Neuronal stem cell (in vitro differentiated cells): ENCODE measurements at regions not wholly inside any gene's neighbourhood (a gene's known extent, or its start where the extent isn't known, plus 50 kb on each side); places are given as distances from the start of the nearest gene placed in this dataset.
A peak's percentile ranks its signal among the peaks of the same experiment; 100 is the strongest.

Experiments used
- DNase-seq: peaks from one replicate; pipeline ENCODE4 v3.0.0-alpha.2; 2013; ENCODE audit warnings: low spot score
- H2AFZ ChIP-seq: one replicate; pipeline ENCODE4 v1.6.1; 2013; ENCODE audit warnings: mild to moderate bottlenecking, low read length, inconsistent platforms
- H2AK5ac ChIP-seq: 2 replicates; pipeline ENCODE4 v1.6.1; 2013; ENCODE audit warnings: low read depth, mild to moderate bottlenecking, inconsistent platforms, low read length, moderate library complexity, mixed read lengths
- H2BK120ac ChIP-seq: 2 replicates; pipeline ENCODE4 v1.6.1; 2013; ENCODE audit warnings: low read depth, mild to moderate bottlenecking, inconsistent platforms, low read length, moderate library complexity, mixed read lengths
- H2BK12ac ChIP-seq: one replicate; pipeline ENCODE4 v1.6.1; 2013; ENCODE audit warnings: low read length, inconsistent platforms
- H2BK15ac ChIP-seq: 2 replicates; pipeline ENCODE4 v1.6.1; 2013; ENCODE audit warnings: mild to moderate bottlenecking, low read length, inconsistent platforms, mixed read lengths
- H2BK5ac ChIP-seq: one replicate; pipeline ENCODE4 v1.6.1; 2013; ENCODE audit warnings: inconsistent platforms, mild to moderate bottlenecking, low read length, moderate library complexity
- H3K14ac ChIP-seq: one replicate; pipeline ENCODE4 v1.6.1; 2013; ENCODE audit warnings: low read length, inconsistent platforms
- H3K18ac ChIP-seq: 2 replicates; pipeline ENCODE4 v1.6.1; 2013; ENCODE audit warnings: low read length, inconsistent platforms
- H3K23ac ChIP-seq: 2 replicates; pipeline ENCODE4 v1.6.1; 2013; ENCODE audit warnings: low read depth, mild to moderate bottlenecking, mixed read lengths, low read length, inconsistent platforms; ENCODE audit not compliant: poor library complexity
- H3K27ac ChIP-seq: replicated peaks from 3 replicates; pipeline ENCODE4 v1.5.1; 2013; ENCODE audit warnings: low read length, inconsistent platforms
- H3K27me3 ChIP-seq, 3 experiments: 2 replicates each; pipeline ENCODE4 v1.6.1; 2013; ENCODE audit warnings: low read length in 3 of 3, mild to moderate bottlenecking in 2 of 3, inconsistent platforms in 1 of 3, low read depth in 1 of 3, mixed read lengths in 1 of 3, moderate library complexity in 1 of 3; ENCODE audit not compliant: control insufficient read depth in 3 of 3, insufficient read depth in 3 of 3
- H3K36me3 ChIP-seq, 2 donors: replicated peaks in 1 of 2; 2 replicates each; pipeline ENCODE4 v1.6.1; 2013; ENCODE audit warnings: low read length in 2 of 2; ENCODE audit not compliant: control insufficient read depth in 2 of 2, insufficient read depth in 2 of 2
- H3K4ac ChIP-seq: 2 replicates; pipeline ENCODE4 v1.6.1; 2013; ENCODE audit warnings: inconsistent platforms, mild to moderate bottlenecking, low read length, moderate library complexity
- H3K4me1 ChIP-seq, 2 donors: 1 replicate in 1 of 2; 2 replicates in 1 of 2; pipeline ENCODE4 v1.6.1; 2013; ENCODE audit warnings: low read length in 2 of 2, low read depth in 1 of 2; ENCODE audit not compliant: control insufficient read depth in 2 of 2, insufficient read depth in 1 of 2
- H3K4me2 ChIP-seq: one replicate; pipeline ENCODE4 v1.6.1; 2013; ENCODE audit warnings: mild to moderate bottlenecking, low read length, inconsistent platforms; ENCODE audit not compliant: insufficient read depth, poor library complexity, severe bottlenecking
- H3K4me3 ChIP-seq, 2 donors: 2 replicates each; pipeline ENCODE4 v1.5.1; 2013; ENCODE audit warnings: low read length in 2 of 2, mild to moderate bottlenecking in 2 of 2, inconsistent platforms in 1 of 2, moderate library complexity in 1 of 2
- H3K79me1 ChIP-seq: one replicate; pipeline ENCODE4 v1.6.1; 2013; ENCODE audit warnings: low read depth, mild to moderate bottlenecking, inconsistent platforms, low read length, moderate library complexity
- H3K9ac ChIP-seq: one replicate; pipeline ENCODE4 v1.6.1; 2013; ENCODE audit warnings: mild to moderate bottlenecking, low read depth, low read length, inconsistent platforms; ENCODE audit not compliant: poor library complexity
- H3K9me3 ChIP-seq, 2 donors: replicated peaks in 1 of 2; 2 replicates each; pipeline versions ENCODE3 to v1.6.1; 2013; ENCODE audit warnings: low read length in 2 of 2, mild to moderate bottlenecking in 2 of 2, inconsistent platforms in 1 of 2, low read depth in 1 of 2, mixed read lengths in 1 of 2, moderate library complexity in 1 of 2; ENCODE audit not compliant: control insufficient read depth in 2 of 2, insufficient read depth in 1 of 2
- H4K8ac ChIP-seq: one replicate; pipeline ENCODE4 v1.6.1; 2013; ENCODE audit warnings: low read depth, mild to moderate bottlenecking, inconsistent platforms, low read length, moderate library complexity
- H4K91ac ChIP-seq: one replicate; pipeline ENCODE4 v1.6.1; 2013; ENCODE audit warnings: low read length, low read depth, mild to moderate bottlenecking, inconsistent platforms; ENCODE audit not compliant: poor library complexity
- WGBS, 2 donors: extraction: QIAGEN DNeasy Blood & Tissue Kit; methylation state at CpG; one replicate each; pipeline ENCODE4 v1.1.7; 2013; ENCODE audit warnings: missing lambda C conversion rate in 2 of 2, mixed read lengths in 1 of 2; ENCODE audit not compliant: insufficient read length in 2 of 2, insufficient replicate concordance in 1 of 2; ENCODE audit errors: extremely low coverage in 2 of 2; 5-methylcytosine and 5-hydroxymethylcytosine counted together

GRCh38 chr1:30641572-30642353 lies 81.6 kb downstream of the MATN1 start:
- no peak overlapping the region for H3K9ac ChIP-seq

GRCh38 chr1:30639881-30640452 lies 83.4 kb downstream of the MATN1 start:
- Histone ChIP-seq H4K8ac (no peak overlapping the region), H3K14ac (peak overlapping the region; percentile 56)

More at GRCh38 chr1:30641572-30642353, 81.6 kb downstream of the MATN1 start:
- no peaks in the 10 kb centered on the region for H3K4me1 ChIP-seq
- no peak overlapping the region for H2AFZ ChIP-seq
- H3K27ac ChIP-seq = no peak overlapping the region
- H3K27me3 ChIP-seq = peaks cover 0 to 33% (median 0%) of the 10 kb centered on the region in 3 experiments
- H2AK5ac ChIP-seq = no peak overlapping the region
- no peak overlapping the region for H3K4me3 ChIP-seq
- no peak for DNase-seq
- no peak overlapping the region for H2BK120ac ChIP-seq
- no peak overlapping the region for H3K4ac ChIP-seq
- H3K23ac ChIP-seq = no peak overlapping the region
- H4K8ac ChIP-seq = no peak overlapping the region
- H3K9me3 ChIP-seq = no peaks in the 10 kb centered on the region
- H3K4me2 ChIP-seq = no peak overlapping the region
- no peak overlapping the region for H2BK15ac ChIP-seq
- no peak overlapping the region for H4K91ac ChIP-seq
- H2BK5ac ChIP-seq = no peak overlapping the region
- peak overlapping the region; percentile 13 for H3K18ac ChIP-seq
- H3K36me3 ChIP-seq = no peaks in the 10 kb centered on the region
- H3K79me1 ChIP-seq = no peaks in the 10 kb centered on the region
- H2BK12ac ChIP-seq = no peak overlapping the region
- WGBS, 2 donors = no CpG with 5 or more reads among the region's 13 CpGs
- no peak overlapping the region for H3K14ac ChIP-seq

DNA sequence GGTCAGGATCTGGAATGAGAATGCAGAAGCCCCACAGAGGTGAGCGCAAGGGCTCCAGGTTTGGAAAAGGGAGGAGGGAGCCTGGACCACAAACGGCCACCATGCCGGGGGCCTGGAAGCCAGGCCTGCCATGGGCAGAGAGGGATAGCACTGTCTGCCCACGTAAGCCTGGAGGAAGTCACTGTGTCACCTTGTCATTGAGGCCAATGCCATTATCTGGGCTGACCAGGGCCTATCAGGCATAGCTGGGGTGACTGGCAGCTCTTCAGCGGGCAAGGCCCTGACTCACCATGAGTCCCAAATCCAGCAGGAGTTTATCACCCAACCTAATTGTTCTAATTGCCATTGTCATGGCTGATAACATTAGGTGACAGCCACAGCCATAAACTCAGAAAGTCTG lies 84.6 kb downstream of the MATN1 start:
- Histone ChIP-seq H4K8ac (no peak overlapping the region), H3K4me3 (no peak overlapping the region), H3K27me3 (peaks cover 0 to 28% (median 0%) of the 10 kb centered on the region in 3 experiments), H3K79me1 (no peaks in the 10 kb centered on the region), H2AFZ (no peak overlapping the region), H3K27ac (no peak overlapping the region), H2AK5ac (no peak overlapping the region), H3K18ac (no peak overlapping the region), H2BK12ac (no peak overlapping the region), H3K4me2 (no peak overlapping the region), H2BK15ac (no peak overlapping the region), H3K36me3 (no peaks in the 10 kb centered on the region), H2BK5ac (no peak overlapping the region), H3K23ac (no peak overlapping the region), H3K4ac (no peak overlapping the region), H4K91ac (no peak overlapping the region), H3K14ac (no peak overlapping the region), H2BK120ac (no peak overlapping the region), H3K9ac (no peak overlapping the region), H3K4me1 (peaks cover 0 to 3% of the 10 kb centered on the region in 2 donors), H3K9me3 (no peaks in the 10 kb centered on the region)
- WGBS, 2 donors = no CpG with 5 or more reads among the region's 5 CpGs
- DNase-seq = no peak

More at GRCh38 chr1:30639881-30640452, 83.4 kb downstream of the MATN1 start:
- Histone ChIP-seq H4K91ac (no peak overlapping the region), H3K4me3 (no peak overlapping the region), H3K4me2 (no peak overlapping the region), H3K4ac (no peak overlapping the region), H2BK5ac (no peak overlapping the region), H2BK12ac (no peak overlapping the region), H3K27me3 (peaks cover 0 to 33% (median 0%) of the 10 kb centered on the region in 3 experiments), H2AK5ac (no peak overlapping the region), H3K79me1 (no peaks in the 10 kb centered on the region), H2BK15ac (no peak overlapping the region), H3K9ac (no peak overlapping the region), H3K36me3 (no peaks in the 10 kb centered on the region), H3K9me3 (no peaks in the 10 kb centered on the region), H2AFZ (no peak overlapping the region), H3K23ac (no peak overlapping the region), H3K18ac (no peak overlapping the region), H2BK120ac (no peak overlapping the region), H3K4me1 (no peaks in the 10 kb centered on the region), H3K27ac (no peak overlapping the region)
- WGBS, 2 donors = no CpG with 5 or more reads among the region's 13 CpGs
- no peak for DNase-seq

DNA sequence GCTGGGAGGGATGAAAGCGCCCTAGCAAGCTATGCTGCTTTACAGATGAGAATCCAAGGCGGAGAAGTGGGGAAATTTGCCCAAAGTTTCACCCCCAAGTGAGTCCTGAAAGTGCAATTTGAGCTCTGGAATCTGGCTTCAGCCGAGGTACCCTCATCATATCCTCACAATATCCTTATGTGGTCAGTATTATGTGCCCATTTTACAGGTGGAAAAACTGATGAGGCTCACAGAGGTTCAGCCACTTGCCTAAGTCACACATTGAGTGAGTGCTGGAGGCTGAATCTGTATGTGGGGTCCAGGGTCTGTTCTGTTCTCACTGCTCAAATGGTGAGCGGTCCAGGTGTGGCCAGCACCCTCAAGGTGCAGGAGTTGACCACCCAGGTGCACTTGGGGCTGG lies 85.3 kb downstream of the MATN1 start:
- H4K8ac ChIP-seq = no peak overlapping the region
- H3K9me3 ChIP-seq = no peaks in the 10 kb centered on the region
- H2BK15ac ChIP-seq = no peak overlapping the region
- no peak for DNase-seq
- no peak overlapping the region for H3K23ac ChIP-seq
- H3K4me2 ChIP-seq = no peak overlapping the region
- H2BK12ac ChIP-seq = no peak overlapping the region
- no CpG with 5 or more reads among the region's 4 CpGs for WGBS, 2 donors
- H4K91ac ChIP-seq = no peak overlapping the region
- H3K18ac ChIP-seq = no peak overlapping the region
- H2AK5ac ChIP-seq = no peak overlapping the region
- H2BK5ac ChIP-seq = no peak overlapping the region
- no peak overlapping the region for H3K14ac ChIP-seq
- H3K36me3 ChIP-seq = no peaks in the 10 kb centered on the region
- no peaks in the 10 kb centered on the region for H3K79me1 ChIP-seq
- no peak overlapping the region for H3K4ac ChIP-seq
- peaks cover 0 to 3% of the 10 kb centered on the region in 2 donors for H3K4me1 ChIP-seq
- H2BK120ac ChIP-seq = no peak overlapping the region
- peak overlapping the region; percentile 18 for H3K9ac ChIP-seq
- no peak overlapping the region for H3K4me3 ChIP-seq
- H3K27ac ChIP-seq = no peak overlapping the region
- H3K27me3 ChIP-seq = peaks cover 0 to 24% (median 0%) of the 10 kb centered on the region in 3 experiments
- H2AFZ ChIP-seq = no peak overlapping the region
